ENCODE measurements at regions not wholly inside any gene's neighbourhood (a gene's known extent, or its start where the extent isn't known, plus 50 kb on each side); places are given as distances from the start of the nearest gene placed in this dataset.

- no peak overlapping the region for H3K4me3 ChIP-seq
- H3K9me3 ChIP-seq, result no peaks in the 10 kb centered on the region
- intact Hi-C loops (cut with DNase I; ENCODE audit: low total_unique reads) (no loop called here), in situ Hi-C loops (cut with MboI; ENCODE audit: low sequenced_read_pairs in 4 of 4) (no loop called here)
- ATAC-seq (no peak), DNase-seq (no peak)
- H3K27ac ChIP-seq, result no peak overlapping the region
- H3K27me3 ChIP-seq, result no peaks in the 10 kb centered on the region
- H3K4me1 ChIP-seq, result peaks cover 0 to 2% of the 10 kb centered on the region in 2 donors
- H3K36me3 ChIP-seq, result no peaks in the 10 kb centered on the region
- TF ChIP-seq CTCF (IDR thresholded peaks at IDR 0.05 in 4 of 5, conservative IDR thresholded peaks at IDR 0.05 in 1 of 5), result no peak
- TF ChIP-seq POLR2A (IDR thresholded peaks at IDR 0.05), result no peak
These were observed 343.5 kb upstream of the NT5C1B start for GRCh38 chr2:18932853-18933252.

- Histone ChIP-seq H3K4me1 (peaks cover 4 to 10% of the 10 kb centered on the region in 2 donors), H3K27ac (no peak overlapping the region), H3K36me3 (no peaks in the 10 kb centered on the region), H3K4me3 (no peak overlapping the region), H3K9me3 (no peaks in the 10 kb centered on the region), H3K27me3 (no peaks in the 10 kb centered on the region)
- no peak for ATAC-seq
- in situ Hi-C loops (cut with MboI; ENCODE audit: low sequenced_read_pairs in 4 of 4), result no loop called here
- no peak for DNase-seq
- TF ChIP-seq POLR2A (IDR thresholded peaks at IDR 0.05), result no peak
- no peak for TF ChIP-seq CTCF (IDR thresholded peaks at IDR 0.05 in 4 of 5, conservative IDR thresholded peaks at IDR 0.05 in 1 of 5)
- intact Hi-C loops (cut with DNase I; ENCODE audit: low total_unique reads), result no loop called here
These were observed 341.6 kb upstream of the NT5C1B start for GRCh38 chr2:18930971-18931370.

GRCh38 chr2:18927525-18928232 lies 338.3 kb upstream of the NT5C1B start:
- ATAC-seq (no peak), DNase-seq (no peak)
- intact Hi-C loops (cut with DNase I; ENCODE audit: low total_unique reads), result no loop called here
- H3K4me3 ChIP-seq, result no peak overlapping the region
- H3K36me3 ChIP-seq, result no peaks in the 10 kb centered on the region
- H3K4me1 ChIP-seq, result peaks cover 13 to 23% of the 10 kb centered on the region in 2 donors
- in situ Hi-C loops (cut with MboI; ENCODE audit: low sequenced_read_pairs in 4 of 4), result no loop called here
- TF ChIP-seq CTCF (IDR thresholded peaks at IDR 0.05 in 4 of 5, conservative IDR thresholded peaks at IDR 0.05 in 1 of 5) (no peak), POLR2A (IDR thresholded peaks at IDR 0.05) (no peak)
- no peaks in the 10 kb centered on the region for H3K27me3 ChIP-seq
- H3K27ac ChIP-seq, result no peak overlapping the region
- H3K9me3 ChIP-seq, result no peaks in the 10 kb centered on the region

GRCh38 chr2:18926631-18927524 lies 337.5 kb upstream of the NT5C1B start:
- intact Hi-C loops (cut with DNase I; ENCODE audit: low total_unique reads), result no loop called here

More at GRCh38 chr2:18926631-18927524, 337.5 kb upstream of the NT5C1B start:
- Histone ChIP-seq H3K4me1 (peaks cover 13 to 23% of the 10 kb centered on the region in 2 donors), H3K36me3 (no peaks in the 10 kb centered on the region), H3K4me3 (no peak overlapping the region), H3K27me3 (no peaks in the 10 kb centered on the region), H3K27ac (no peak overlapping the region), H3K9me3 (no peaks in the 10 kb centered on the region)
- DNase-seq (no peak), ATAC-seq (no peak)
- TF ChIP-seq CTCF (IDR thresholded peaks at IDR 0.05 in 4 of 5, conservative IDR thresholded peaks at IDR 0.05 in 1 of 5) (no peak), POLR2A (IDR thresholded peaks at IDR 0.05) (no peak)
- in situ Hi-C loops (cut with MboI; ENCODE audit: low sequenced_read_pairs in 4 of 4), result no loop called here
